HG03460 (cell line): ENCODE measurements at regions not wholly inside any gene's neighbourhood (a gene's known extent, or its start where the extent isn't known, plus 50 kb on each side); places are given as distances from the start of the nearest gene placed in this dataset.

Experiments used
- ATAC-seq: cut with Tn5 transposase; IDR thresholded peaks from one replicate; pipeline ENCODE4 v1.9.1; 2021; ENCODE audit not compliant: unreplicated experiment

DNA sequence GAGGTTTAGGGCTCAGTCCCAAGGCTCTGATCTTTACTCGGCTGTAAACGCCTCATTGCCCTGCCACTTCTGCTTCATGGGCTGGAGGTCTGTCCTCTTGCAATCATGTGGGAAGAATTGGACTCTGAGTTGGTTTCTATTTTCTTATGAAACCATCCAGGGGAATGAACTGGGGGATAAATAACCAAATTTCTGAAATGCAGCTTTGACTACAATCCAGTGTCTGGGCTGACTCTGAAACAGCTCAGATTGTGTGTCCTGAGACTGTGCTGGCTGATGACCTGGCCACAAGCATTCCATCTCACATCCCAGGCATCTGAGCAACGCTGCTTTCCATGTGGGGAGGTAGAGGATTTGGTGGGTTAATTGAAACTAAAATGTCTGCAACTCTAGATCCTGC is 71.0 kb upstream of the GALNT15 start:
- no peak for ATAC-seq

- ATAC-seq, result no peak
These were observed 70.3 kb upstream of the GALNT15 start for GRCh38 chr3:16104156-16104555.

DNA sequence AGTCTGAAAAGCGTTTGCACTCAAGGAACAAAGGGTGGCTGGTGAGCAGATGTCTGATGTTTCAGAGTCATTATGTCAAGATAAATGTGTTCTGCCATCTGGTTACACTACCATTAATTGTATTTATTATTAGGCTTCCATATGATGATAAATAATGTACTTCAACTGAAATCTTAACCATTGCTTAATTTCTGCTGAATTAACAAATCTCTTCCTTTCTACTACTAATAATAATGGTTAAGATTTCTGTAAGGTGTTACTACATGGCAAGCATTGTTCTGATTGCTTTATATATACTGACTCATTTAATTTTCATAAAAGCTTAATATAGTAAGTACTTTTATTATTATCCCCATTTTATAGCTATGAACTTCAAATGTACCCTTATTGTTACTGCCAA is 68.4 kb upstream of the GALNT15 start:
- no peak for ATAC-seq

DNA sequence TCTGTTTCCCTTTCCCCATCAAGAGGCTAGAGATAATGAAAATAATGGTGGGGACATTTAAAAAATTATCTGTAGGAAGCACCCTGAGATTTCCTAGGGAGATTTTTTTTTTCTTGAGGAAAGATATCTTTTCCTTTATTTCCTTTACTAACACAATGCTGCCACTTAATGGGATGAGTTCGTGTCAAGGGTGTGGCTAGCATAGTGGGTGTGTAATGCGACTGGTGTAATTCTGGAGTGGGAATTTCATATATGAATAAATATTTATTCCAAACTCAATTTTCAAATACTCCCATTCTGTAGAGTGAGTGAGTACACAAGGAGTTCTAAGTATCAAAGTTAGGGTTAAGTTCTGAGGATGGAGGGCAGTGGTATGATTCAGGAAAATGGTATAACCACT is 66.1 kb upstream of the GALNT15 start:
- no peak for ATAC-seq

GRCh38 chr3:16109929-16110328 is 64.6 kb upstream of the GALNT15 start:
- no peak for ATAC-seq

- ATAC-seq, result no peak
These were observed 61.5 kb upstream of the GALNT15 start for GRCh38 chr3:16112910-16113504.

GRCh38 chr3:16113704-16114103 is 60.8 kb upstream of the GALNT15 start:
- no peak for ATAC-seq

DNA sequence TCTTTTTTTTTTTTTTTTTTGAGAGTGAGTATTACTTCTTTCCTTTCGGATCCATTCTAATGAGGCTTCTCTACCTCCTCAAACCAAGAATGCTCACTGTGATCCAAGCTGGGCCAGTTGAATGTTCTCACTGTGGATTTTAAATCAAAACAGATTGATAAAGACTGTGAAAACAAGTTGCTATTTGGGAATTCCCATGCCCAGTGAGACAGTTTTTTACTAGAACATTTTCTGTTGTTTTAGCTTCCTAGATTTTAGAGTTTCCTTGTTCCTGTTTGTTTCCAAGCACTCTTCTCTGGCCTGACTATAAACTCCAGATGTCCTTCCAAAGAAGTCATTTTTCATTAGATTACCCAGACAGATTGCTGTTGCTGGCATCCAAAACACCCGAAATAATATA is 60.1 kb upstream of the GALNT15 start:
- ATAC-seq, result no peak

DNA sequence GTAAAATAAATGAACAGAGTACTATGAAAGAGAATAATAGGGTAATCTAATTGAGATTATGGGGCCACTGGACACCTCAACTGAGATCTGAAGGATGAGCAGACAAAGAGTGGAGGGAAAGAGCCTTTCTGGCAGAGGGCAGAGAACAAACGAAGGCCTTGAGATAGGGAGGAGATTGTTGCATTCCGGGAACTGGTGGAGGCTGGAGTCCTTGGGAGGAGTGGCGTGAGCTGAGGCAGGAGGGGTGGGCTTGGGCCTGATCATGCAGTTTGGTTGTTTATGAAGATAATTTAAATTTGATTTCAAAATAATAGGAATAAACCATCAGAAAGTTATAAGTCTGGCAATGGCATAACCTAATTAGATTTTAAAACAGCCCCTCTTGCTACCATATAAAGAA is 59.5 kb upstream of the GALNT15 start:
- ATAC-seq, result no peak

GRCh38 chr3:16118396-16118795 is 56.1 kb upstream of the GALNT15 start:
- ATAC-seq, result no peak

- ATAC-seq, result no peak
These were observed 54.6 kb upstream of the GALNT15 start for GRCh38 chr3:16119887-16120286.

GRCh38 chr3:16121391-16121790 is 53.1 kb upstream of the GALNT15 start:
- ATAC-seq, result no peak

DNA sequence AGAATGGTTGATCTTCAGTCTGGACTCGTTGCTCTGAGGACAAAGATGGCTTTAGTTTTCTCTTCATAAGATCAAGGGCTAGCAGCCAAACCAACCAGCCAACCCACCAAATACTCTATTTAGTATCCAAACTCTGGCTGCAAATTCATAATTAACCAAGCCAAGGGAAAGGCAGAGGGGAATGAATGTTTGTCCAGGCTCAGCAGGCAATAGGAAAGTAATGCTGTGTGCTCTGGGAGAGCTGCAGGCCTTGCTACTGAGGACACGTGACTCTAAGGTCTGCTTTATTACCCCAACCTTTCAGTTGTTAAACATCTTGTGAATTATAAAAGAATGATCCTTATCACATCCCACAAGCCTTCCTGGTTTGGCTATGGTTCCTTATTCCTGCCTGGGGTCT is 52.3 kb upstream of the GALNT15 start:
- no peak for ATAC-seq

- ATAC-seq, result no peak
These were observed 51.8 kb upstream of the GALNT15 start for GRCh38 chr3:16122661-16123060.

DNA sequence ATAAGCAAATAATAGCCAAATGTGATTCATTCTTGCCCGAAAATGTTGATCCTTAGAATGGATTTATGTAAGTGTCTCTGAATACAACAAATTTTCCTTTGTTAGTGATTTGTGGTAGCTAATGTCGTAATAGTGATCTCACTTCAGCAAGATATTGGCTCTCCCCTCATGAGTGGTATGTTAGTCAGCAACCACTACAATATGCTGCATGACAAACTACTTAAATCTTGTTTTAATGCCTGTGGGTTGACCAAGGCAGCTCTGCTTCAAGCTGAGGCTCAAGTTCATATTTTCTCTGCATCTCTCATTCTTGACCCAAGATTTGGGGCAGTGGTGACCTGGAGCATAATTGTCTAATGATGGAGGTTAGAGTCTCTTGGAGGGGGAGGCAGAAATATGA is 49.8 kb upstream of the GALNT15 start:
- no peak for ATAC-seq
